Right lobe of liver (tissue), 4 donors: ENCODE measurements at regions not wholly inside any gene's neighbourhood (a gene's known extent, or its start where the extent isn't known, plus 50 kb on each side); places are given as distances from the start of the nearest gene placed in this dataset.
"Not testable (repeated sequence)": the region's sequence is repeated elsewhere in the genome, so short reads cannot be mapped to it uniquely, and the experiment has no call there.

Experiments
- CTCF ChIP-seq, 4 donors: fragments of 200-600 bp in 3 of 4; fragments of 450-650 bp in 1 of 4; IDR thresholded peaks; one replicate each; pipeline versions ENCODE4 v1.5.1 to v1.8.0; 2016 to 2022; ENCODE audit warnings: antibody characterized with exemption in 4 of 4, mild to moderate bottlenecking in 2 of 4
- POLR2A ChIP-seq: fragments of 450-650 bp; IDR thresholded peaks from one replicate; pipeline ENCODE4 v1.6.1; 2017; ENCODE audit warnings: antibody characterized with exemption, mild to moderate bottlenecking
- donor health status: DM: no; HTN: no; CAD: no.
- donor health status: DM: no; HTN: no; CAD: no.
- donor health status: DM: no; HTN: yes; CAD: no.

GRCh38 chr6:58123770-58124169 is 806.3 kb downstream of the PRIM2 start:
- TF ChIP-seq CTCF (IDR thresholded peaks at IDR 0.05); POLR2A: not testable (repeated sequence)
